Suppressor macrophage treated with lipopolysaccharide for 4 hours (primary cell): ENCODE measurements at regions not wholly inside any gene's neighbourhood (a gene's known extent, or its start where the extent isn't known, plus 50 kb on each side); places are given as distances from the start of the nearest gene placed in this dataset.
"Not testable (repeated sequence)": the region's sequence is repeated elsewhere in the genome, so short reads cannot be mapped to it uniquely, and the experiment has no call there.

ENCODE experiments used
- DNase-seq: peaks from one replicate; pipeline ENCODE4 v3.0.0-alpha.2; 2020

DNA sequence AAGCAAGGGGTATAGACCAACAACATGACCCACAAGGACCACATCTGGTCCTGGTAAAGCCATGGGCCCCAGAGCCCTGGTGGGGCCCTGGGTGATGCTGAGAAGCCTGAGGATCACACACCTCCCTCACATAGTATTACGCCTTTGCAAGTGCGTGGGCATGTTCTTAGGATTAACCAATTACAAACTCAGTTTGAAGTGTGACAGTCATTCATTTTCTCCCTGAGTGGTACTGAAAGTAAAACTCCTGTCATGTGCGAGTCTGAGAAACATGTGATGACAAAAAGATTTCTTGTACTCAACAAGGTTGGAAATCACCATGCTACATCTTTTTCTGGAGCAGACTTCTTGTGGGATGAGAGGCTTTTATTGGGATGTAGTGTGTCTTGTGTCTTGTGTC lies 315.3 kb upstream of the DUSP10 start:
- DNase-seq, result peak; percentile 12

DNA sequence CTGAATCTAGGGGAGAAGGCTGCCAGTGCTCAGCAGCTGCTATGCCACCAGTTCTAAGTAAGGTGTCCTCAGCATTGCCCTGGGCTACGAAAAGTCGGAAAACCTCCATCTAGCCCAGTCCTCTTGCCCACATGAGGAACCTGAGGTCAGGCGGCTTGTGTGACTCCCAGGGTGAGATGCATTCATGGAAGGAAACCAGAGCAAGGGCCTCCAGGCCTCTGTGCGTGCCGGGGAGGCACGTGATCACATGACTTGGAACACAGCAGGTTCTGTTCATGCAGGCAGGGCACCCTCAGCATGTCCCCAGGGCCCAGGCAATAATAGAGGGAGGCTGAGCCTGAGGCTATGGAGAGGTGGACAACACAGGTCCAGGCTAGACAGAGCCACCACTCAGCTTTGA lies 312.5 kb upstream of the DUSP10 start:
- DNase-seq, result no peak

DNA sequence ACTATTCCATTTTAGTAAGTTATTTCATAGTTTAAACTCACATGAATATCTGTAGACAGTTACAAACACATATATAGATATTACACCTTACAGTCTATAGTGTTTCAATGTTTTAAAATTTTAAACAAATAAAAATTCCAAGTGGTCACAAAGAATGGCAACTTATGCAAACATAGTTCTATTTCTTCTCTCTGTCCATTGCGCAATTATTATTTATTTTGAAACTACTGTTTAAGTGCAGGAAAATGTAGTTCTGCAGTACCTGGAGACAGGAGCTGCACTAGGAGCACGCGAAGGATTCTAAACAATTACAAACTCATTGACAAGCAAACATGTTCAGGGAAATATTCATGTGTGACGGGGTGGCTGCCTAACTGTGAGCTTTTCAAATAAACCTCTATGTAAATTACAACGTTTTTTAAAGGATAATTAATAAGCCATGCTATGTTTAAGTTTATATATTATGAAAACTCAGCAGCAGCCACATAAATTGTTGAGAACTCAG lies 312.0 kb upstream of the DUSP10 start:
- DNase-seq, result no peak

DNA sequence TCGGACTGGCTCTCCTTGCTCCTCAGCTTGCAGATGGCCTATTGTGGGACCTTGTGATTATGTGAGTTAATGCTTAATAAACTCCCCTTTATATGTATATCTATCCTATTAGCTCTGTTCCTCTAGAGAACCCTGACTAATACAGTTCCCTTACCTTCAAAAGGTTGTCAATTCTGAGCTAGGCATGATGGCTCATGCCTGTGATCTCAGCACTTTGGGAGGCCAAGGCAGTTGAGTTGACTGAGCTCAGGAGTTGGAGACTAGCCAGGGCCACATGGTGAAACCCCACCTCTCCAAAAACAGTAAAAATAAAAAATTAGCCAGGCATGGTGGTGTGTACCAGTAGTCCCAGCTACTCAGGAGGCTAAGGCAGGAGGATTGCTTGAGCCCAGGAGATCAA lies 309.4 kb upstream of the DUSP10 start:
- not testable (repeated sequence) for DNase-seq

DNA sequence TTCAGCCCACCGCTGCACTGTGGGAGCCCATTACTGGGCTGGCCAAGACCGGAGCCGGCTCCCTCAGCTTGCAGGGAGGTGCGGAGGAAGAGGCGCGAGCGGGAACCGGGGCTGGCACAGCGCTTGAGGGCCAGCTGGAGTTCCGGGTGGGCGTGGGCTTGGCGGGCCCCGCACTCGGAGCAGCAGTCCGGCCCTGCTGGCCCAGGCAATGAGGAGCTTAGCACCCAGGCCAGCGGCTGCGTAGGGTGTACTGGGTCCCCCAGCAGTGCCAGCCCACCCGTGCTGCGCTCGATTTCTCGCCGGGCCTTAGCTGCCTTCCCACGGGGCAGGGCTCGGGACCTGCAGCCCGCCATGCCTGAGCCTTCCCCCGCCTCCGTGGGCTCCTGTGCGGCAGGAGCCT lies 307.8 kb upstream of the DUSP10 start:
- not testable (repeated sequence) for DNase-seq

DNA sequence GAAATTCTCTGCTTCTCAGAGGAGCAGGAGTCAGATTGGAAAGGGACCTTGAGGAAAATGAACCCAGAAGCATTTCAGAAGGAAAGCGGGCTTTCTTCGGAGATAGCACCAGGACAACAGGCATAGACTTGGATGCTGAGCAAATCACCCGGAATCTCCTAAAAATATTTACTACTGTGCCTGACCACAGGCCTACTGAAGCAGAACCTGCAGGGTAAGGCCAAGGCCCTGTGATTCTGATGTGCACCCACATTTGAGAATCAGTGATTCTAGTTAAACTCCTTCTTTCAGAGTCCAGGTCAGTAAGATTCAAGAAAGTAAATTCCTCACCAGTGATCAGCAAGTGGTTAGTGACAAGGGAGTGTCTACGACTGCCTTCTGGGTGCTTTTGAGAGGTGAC lies 307.3 kb upstream of the DUSP10 start:
- DNase-seq, result no peak

DNA sequence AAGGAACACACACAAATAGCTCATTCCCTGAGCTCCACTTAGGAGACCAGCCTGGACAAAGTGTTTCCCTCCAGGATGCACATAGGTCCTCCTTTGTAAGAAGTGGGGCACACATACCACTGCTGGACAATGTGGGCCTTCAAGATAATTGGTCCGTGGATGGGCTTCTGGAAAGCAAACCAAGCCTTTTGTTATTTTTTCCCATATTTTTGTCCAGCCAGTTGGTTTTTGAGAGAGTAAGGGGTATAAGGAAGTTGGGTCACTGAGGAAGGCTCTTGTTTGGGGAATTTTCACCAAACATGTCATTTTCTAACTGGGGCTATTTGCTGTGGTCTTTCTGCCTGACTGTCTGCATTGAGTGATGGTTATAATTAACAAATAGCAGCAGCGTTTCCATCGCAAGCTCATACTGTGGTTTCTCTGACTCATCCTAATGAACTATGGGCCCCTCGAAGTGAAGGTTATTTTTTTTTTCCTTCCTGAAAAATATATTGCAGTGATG lies 306.3 kb upstream of the DUSP10 start:
- peak; percentile 35 for DNase-seq

DNA sequence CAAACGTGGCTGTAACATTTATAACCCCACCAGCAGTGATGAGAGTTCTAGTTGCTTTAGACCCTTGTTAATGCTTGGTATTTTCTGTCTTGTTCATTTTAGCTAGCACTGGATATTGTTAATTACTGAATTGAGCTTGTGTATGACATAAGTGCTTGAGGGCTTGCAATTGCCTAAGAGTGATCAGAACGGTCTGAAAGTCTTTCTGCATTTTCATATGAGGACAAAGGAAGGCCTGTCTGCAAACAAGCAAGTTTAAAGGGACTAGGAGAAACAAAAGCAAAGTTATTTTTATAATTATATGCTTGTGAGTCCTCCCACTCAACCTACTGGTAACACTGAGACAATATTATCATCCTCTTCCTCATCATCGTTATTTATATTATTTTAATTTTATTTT lies 305.5 kb upstream of the DUSP10 start:
- DNase-seq, result no peak

DNA sequence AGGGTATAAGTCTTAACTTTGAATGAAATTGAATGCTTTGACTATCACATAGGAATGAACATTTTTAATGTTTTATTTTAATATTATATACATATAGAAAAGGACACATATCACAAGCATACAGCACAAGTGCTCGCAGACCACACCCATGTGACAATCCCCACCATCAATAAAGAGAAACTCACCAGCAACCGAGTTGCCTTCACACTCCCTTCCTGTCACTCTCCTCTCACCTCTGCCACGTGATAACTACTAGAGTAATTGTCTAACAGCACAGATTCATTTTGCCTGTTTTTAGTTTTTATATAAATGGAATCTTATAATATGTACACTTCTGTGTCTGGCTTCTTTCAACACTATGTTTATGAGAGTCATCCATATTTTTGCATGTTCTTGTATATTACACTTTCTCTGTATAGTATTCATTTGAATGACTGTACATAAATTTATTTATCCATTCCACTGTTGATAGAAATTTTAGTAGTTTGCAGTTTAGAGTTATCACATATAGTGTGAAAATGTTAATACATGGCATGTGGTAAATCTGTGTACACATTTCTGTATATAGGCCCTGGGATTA lies 304.9 kb upstream of the DUSP10 start:
- no peak for DNase-seq

DNA sequence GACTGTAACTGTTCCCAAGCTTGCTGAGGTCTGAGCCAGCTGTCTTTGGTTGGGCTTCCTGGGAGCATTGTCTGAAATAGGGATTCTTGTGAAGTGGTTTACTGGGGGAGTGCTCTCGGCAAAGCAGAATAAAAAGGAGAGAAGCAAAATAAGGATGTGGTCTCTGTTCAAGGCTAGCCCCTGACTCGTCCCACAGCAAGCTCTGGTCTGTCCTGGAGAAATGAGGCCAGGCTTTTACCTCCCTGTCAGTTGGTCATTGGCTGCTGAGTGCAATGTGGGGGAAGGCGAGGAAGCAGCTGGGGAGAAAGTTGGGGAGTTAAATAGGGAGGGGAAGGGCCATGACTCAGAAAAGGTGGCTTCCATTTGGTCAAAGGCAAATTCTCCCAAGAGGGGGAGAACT lies 303.9 kb upstream of the DUSP10 start:
- DNase-seq, result no peak

DNA sequence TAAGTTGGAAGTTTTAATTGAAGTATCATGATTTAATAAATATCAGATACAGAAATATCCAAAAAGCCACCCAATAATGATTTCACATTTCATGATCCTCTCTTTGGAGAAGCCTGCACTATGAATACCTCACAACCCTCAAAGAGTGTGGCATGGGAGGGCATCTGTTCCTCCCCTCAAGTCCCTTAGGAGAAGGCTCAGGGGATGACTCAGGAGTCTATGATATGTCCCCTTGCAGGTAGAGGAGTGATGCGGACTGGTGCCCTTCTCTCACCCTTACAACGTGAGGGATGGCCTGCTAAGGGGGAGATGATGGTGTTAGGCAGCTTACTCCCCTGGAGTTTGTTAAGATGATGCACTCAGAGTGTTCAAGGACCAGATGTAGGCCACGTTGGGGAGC lies 303.3 kb upstream of the DUSP10 start:
- DNase-seq, result no peak

DNA sequence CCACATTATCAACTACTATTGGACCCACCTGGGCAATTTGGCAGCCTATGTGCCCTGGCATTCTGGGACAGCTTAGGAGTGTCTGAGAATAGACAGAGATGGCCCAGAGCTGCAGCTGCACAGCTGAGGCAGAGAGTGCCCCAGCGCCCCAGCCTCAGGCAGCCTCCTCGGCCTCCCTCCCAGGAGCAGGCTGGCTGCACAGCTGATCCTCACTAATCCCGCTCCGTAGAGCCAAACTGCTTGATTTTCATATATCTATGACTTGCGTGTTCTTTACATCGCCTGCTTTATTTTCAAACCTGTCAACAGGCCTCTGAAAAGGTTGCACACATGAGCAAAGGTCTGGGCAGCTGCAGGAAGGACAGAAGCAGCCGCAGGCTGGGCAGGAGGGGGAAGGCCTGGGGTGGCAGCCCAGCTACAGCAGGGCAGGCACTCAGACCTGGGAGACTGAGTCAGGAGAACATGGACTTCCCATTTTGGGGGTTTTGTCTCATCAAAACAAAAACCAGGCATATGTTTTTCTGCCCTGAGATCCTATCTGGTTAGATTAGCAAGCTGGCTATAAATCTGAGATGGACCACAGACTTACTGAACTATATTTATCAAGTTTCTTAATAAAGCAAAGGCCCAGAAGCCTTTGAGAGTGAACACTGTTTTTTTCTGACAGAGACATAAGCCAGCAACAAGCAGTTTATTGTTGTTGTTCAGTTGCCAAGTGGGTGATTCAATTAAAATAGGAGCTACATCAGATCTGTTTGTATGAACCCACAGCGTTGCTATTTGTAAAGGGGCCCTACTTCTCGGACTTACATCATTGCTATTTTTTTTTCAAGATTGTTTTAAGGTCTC lies 301.8 kb upstream of the DUSP10 start:
- no peak for DNase-seq

DNA sequence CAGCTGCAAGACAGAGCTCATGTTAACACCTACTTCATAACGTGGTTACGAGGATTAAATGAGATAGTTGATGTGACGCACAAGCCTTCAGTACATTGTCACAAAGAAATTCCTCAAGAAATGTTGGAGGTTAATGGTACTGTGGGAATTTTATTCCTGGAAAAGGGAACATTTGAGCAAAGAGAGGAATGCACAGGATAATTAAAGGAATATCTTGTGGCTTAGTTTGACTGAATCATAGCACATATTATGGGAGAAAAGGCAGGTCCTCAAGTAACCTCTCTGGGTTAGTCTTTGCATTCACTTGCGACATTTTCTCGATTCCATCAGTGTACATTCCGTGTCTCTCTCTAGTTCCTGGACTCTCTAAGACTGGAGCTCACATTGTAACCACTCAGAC lies 300.2 kb upstream of the DUSP10 start:
- DNase-seq, result no peak

DNA sequence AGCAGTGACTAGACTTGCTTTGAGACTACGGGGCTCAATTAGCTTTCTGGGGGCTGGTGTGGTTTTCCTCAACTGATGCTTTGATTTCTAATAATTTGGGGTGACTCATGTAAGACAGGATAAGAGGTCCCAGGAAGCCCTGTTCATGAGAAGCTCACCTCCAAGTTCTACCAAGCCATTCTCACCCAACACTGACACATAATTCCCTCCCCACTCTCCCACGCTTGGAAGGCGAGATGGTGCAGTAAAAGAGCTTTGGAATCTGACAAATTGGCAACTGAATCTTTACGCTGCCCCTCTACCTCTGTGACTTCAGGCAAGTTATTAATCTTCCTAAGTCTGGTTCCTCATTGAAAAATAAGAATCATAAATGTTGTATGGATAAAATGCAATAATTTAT lies 299.1 kb upstream of the DUSP10 start:
- no peak for DNase-seq

DNA sequence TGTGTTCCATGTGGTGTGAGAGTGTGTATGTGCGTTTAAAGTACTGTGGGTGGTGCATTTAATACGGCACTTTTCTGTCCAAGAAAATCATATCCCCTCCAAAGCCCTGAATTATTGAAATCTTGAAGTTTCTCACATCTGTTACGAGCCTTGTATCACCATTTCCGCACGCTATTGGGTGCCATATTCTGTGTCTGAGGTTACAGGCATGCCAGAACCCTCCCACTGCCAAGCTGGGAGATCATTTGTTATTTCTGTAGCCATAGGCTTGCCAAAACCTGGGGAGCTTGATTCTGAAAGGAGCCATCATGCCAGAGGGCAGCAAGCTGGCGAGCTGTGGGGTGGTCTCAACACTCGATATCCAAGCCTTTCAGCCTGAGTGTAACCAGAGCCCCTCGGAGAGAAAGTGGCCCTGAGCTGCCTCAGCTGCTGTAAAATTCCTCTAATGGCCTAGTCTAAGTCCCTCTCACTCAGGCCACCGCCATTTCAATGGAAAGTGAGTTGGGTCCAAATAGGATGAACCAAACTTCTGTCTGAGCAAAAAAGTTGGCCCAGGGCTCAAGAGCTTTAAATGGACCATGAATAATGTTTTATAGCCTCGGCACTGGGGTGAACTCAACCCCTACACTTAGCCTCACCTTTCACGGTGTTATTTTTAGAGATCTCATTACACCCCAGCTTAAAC lies 298.4 kb upstream of the DUSP10 start:
- DNase-seq, result no peak

DNA sequence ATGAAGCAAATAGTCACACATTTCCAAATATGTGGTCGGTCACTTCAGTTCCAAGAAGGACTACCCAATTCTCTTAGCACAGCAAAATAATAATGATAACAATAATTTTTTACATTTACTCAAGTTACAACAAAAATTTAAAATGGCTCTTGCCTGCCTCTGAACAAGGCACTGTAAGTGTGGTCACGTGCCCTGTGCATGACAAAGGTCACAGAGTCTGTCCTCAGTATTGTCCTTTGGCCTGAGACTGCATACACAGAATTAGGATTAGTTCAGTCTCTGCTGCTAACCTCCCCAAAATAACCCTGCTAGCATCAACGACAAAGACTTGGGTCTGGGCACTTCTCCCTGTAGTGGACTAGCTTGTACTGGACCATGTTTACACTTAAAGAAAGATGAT lies 297.1 kb upstream of the DUSP10 start:
- no peak for DNase-seq

DNA sequence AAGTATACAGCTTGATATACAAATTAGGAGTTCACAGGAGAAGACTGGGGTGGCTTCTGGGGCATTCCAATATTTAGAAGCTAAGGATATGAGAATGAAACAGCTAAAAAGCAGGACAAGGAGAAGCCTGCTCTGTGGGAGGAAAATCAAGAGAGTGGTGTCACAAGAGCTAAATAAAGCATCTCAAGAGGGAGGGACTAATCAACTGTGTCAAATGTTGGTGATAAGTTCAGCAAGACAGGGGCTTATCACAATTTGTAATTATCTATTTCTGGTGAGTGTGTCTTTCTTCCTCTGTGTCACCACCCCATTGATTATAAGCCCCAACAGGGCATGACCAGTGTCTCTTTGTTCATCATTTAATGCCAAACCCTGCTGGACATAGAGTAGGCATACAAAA lies 295.8 kb upstream of the DUSP10 start:
- DNase-seq, result no peak

DNA sequence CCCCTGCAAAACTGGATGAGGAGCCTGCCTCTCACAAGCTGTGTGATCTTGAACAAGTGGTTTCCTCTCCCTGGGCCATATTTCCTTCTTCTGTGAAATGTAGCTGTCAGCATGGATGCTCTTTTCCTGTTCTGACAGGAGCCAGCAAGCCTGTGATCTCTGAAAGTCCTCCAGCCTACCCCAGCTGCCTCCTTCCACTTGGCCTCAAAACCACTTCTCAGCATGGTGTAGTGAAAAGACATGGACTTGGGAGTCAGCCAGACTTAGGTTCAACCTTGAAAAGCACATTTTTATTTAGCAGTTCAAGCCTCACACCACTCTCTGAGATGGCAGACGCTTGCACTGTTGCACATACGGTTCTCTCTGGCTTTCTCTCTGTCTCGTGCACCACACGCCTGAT lies 292.9 kb upstream of the DUSP10 start:
- no peak for DNase-seq

DNA sequence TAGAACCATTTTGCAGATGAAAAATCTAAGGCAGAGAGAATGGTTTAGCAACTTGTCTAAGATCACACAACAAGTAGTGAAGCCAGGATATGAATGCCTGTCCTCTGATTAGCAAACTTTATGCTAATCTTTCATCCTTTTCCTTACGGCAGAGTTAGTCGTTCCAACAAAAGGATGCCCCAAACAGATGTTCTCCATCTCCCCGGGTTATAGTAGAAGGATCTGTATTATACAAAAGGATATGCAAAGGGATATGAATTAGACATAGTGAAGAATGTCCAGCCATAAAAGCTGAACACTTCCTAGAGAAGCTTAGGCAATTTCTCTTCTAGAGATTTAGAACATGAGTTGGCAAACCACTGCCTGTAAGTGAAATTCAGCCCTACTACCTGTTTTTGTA lies 291.6 kb upstream of the DUSP10 start:
- no peak for DNase-seq

DNA sequence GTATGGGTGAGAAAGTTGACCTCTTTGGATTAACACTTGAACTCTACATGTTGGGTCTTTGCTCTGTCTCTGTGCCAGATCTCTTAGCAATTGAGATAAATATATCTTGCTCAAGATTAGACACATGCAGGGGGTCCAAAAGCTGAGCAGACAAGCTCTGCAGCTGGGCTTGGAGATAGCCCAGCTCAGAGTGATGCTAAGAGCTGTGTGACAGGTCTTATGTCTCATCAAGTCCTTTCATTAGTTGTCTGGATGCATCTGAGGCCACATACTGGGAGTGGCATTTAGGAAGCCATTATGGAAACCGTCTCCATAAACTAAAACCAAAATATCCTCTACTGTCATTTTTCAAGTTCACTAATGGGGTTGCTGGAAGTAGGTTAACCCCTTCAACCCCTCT lies 289.4 kb upstream of the DUSP10 start:
- DNase-seq, result no peak

DNA sequence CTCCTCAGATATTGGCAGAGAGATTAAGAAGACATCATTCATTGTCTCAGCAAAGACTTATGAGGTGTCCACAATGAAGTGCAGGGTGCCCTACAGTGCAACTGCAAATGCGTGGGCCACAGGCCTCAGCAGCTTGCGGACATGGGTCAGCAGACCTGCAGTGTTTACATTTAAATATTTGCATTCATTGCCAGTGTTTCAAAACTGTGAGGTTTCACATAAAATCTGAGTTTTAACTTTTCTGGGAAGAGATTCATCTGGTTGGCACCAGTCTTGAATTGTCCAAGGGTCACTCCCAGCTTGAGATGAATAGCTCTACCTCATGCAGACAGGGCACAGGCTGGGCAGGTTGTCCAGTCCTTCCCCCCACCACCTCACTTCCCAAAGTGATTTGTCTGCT lies 286.8 kb upstream of the DUSP10 start:
- no peak for DNase-seq

DNA sequence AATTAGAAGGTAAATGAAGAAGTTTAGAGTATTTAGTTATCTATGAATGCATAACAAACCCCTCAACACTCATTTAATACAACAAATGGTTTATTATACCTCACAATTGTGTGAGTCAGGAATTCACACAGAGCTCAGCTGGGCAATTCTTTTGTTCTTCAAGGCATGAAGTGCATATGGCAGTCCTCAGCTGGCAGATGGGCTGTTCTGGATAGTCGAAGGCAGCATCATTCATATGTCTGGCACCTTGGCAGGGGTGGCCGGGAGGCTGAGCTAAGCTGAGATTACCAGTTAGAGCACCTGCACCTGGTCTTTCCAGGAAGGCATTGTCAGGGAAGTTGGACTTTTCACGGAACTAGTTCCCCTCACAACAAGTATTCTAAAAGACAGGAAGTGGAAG lies 286.2 kb upstream of the DUSP10 start:
- DNase-seq, result no peak

DNA sequence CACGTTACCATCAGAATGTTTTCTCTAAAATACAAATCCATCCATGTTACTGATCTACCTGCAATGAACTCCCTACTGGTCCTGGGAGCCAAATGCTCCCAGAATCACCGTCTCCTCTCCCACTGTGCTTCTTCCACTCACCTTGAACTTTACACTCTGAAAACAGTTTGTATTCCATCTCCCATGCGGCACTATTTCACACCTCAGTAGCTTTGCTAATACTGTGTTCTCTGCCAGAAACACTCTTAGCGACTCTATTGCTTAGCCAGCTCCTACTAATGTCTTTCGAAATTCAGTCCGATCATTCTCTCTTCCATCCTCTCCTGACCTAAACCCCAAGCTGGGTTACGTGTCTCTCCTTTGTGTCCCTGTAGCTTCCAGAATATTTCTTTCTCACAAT lies 284.4 kb upstream of the DUSP10 start:
- DNase-seq, result no peak

DNA sequence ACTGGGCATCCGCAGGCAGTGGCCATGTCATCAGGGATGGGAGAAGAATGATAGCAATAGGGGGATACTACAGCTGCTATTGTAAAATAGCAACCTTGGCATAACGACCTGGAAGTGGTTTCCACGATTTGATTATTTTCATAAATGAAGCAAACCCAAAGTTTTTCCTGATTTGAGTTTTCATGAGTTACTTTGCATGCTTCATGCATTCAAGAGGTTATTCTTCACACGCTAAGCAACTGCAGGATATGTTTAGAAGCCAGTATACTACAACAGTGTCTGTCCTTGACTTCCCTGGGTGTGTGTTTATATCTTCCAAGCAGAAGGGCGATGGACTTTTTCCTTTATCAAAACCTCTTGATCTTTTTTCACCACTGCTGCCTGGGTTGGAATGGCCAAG lies 281.1 kb upstream of the DUSP10 start:
- no peak for DNase-seq
